ENCODE measurements at regions not wholly inside any gene's neighbourhood (a gene's known extent, or its start where the extent isn't known, plus 50 kb on each side); places are given as distances from the start of the nearest gene placed in this dataset.

GRCh38 chr10:133006806-133007205 is 64.4 kb upstream of the CFAP46 start:
- Histone ChIP-seq H3K27ac (no peak overlapping the region), H3K4me1 (peaks cover 14% of the 10 kb centered on the region), H3K4me3 (no peak overlapping the region), H3K9me3 (peaks cover 2% of the 10 kb centered on the region; the same call in 1 of the 3 replicates), H3K4me2 (no peak overlapping the region)
- FAIRE-seq (no peak), ATAC-seq (no peak), DNase-seq (ENCODE audit: low read depth in 1 of 2, low spot score in 1 of 2) (no peak)
- ChIA-PET POLR2A (no interaction called here), CTCF (interaction anchor here (1.3 to 1.4 kb wide), 2 partner anchors 9 to 351 kb away, joined by 3 to 4 read pairs; no protein-coding TSS in a partner anchor)
- no peak for TF ChIP-seq FOSB (CRISPR knock-in tag; IDR thresholded peaks at IDR 0.05)
- no peak for TF ChIP-seq CEBPB (IDR thresholded peaks at IDR 0.05)
- TF ChIP-seq MAZ (IDR thresholded peaks at IDR 0.05; ENCODE audit: borderline replicate concordance, low read depth, low read length) = no peak
- TF ChIP-seq EHF (CRISPR knock-in tag; IDR thresholded peaks at IDR 0.05) = no peak
- no peak for TF ChIP-seq MAX (IDR thresholded peaks at IDR 0.05)
- no peak for TF ChIP-seq KDM1A (IDR thresholded peaks at IDR 0.05; ENCODE audit: low read depth)
- no peak for TF ChIP-seq HES2 (IDR thresholded peaks at IDR 0.05)
- TF ChIP-seq HOXB5 (CRISPR knock-in tag; IDR thresholded peaks at IDR 0.05) = no peak
- no peak for TF ChIP-seq CBX2 (IDR thresholded peaks at IDR 0.05; ENCODE audit: borderline replicate concordance, low read depth)
- no peak for TF ChIP-seq TFCP2L1 (CRISPR knock-in tag; IDR thresholded peaks at IDR 0.05)
- no peak for TF ChIP-seq ZC3H11A (IDR thresholded peaks at IDR 0.05)
- TF ChIP-seq ATOH8 (CRISPR knock-in tag; IDR thresholded peaks at IDR 0.05; ENCODE audit: low read depth) = no peak
- TF ChIP-seq NR3C1 (IDR thresholded peaks at IDR 0.05) = no peak
- no peak for TF ChIP-seq CBX8 (IDR thresholded peaks at IDR 0.05)
- 86% methylated on average over 15 of the region's 18 CpGs for WGBS (ENCODE audit: missing lambda C conversion rate)

- WGBS (ENCODE audit: missing lambda C conversion rate) = 72% methylated on average over 8 of the region's 10 CpGs
- CTCF ChIA-PET = interaction anchor here (0.5 to 1.4 kb wide), 2 partner anchors 223 to 351 kb away, joined by 3 read pairs; no protein-coding TSS in a partner anchor
- Histone ChIP-seq H3K27ac (no peak overlapping the region), H3K4me2 (no peak overlapping the region), H3K4me3 (no peak overlapping the region), H3K4me1 (peaks cover 14% of the 10 kb centered on the region), H3K9me3 (no peaks in the 10 kb centered on the region)
- DNase-seq (ENCODE audit: low read depth in 1 of 2, low spot score in 1 of 2) (no peak), FAIRE-seq (no peak), ATAC-seq (no peak)
- TF ChIP-seq HOXB13 (CRISPR knock-in tag; IDR thresholded peaks at IDR 0.05; ENCODE audit: low read depth) = no peak
- TF ChIP-seq GATA3 (IDR thresholded peaks at IDR 0.05; ENCODE audit: borderline replicate concordance) = no peak
- TF ChIP-seq SREBF2 (IDR thresholded peaks at IDR 0.05) = no peak
- TF ChIP-seq HOXA7 (CRISPR knock-in tag; IDR thresholded peaks at IDR 0.05) = no peak
- no peak for TF ChIP-seq TFCP2L1 (CRISPR knock-in tag; IDR thresholded peaks at IDR 0.05)
- TF ChIP-seq MYC (IDR thresholded peaks at IDR 0.05; ENCODE audit: borderline replicate concordance, low read length) = no peak
- no peak for TF ChIP-seq KDM1A (IDR thresholded peaks at IDR 0.05; ENCODE audit: low read depth)
- TF ChIP-seq HEYL (CRISPR knock-in tag; IDR thresholded peaks at IDR 0.05) = no peak
- POLR2A ChIA-PET = no interaction called here
Measured at GRCh38 chr10:133006202-133006601, 63.8 kb upstream of the CFAP46 start.

- no peak overlapping the region for H3K4me2 ChIP-seq
- POLR2A ChIA-PET = no interaction called here
- H3K4me3 ChIP-seq = no peak overlapping the region
- ATAC-seq = no peak
- no peak overlapping the region for H3K27ac ChIP-seq
- FAIRE-seq = no peak
- TF ChIP-seq TP53 (CRISPR knock-in tag; IDR thresholded peaks at IDR 0.05) (no peak), MAX (IDR thresholded peaks at IDR 0.05) (no peak), RCOR1 (IDR thresholded peaks at IDR 0.05; ENCODE audit: low read depth, low read length) (no peak), JUN (IDR thresholded peaks at IDR 0.05) (no peak), FOXS1 (CRISPR knock-in tag; IDR thresholded peaks at IDR 0.05) (no peak), ATOH8 (CRISPR knock-in tag; IDR thresholded peaks at IDR 0.05; ENCODE audit: low read depth) (no peak), HOXB13 (CRISPR knock-in tag; IDR thresholded peaks at IDR 0.05; ENCODE audit: low read depth) (no peak), EHMT2 (IDR thresholded peaks at IDR 0.05; ENCODE audit: low read depth) (no peak), NFE2L2 (conservative IDR thresholded peaks at IDR 0.05; ENCODE audit: low read length) (no peak), HDAC2 (IDR thresholded peaks at IDR 0.05) (no peak), KDM1A (IDR thresholded peaks at IDR 0.05; ENCODE audit: low read depth) (no peak), CTCF (IDR thresholded peaks at IDR 0.05) (no peak), KDM5A (IDR thresholded peaks at IDR 0.05) (no peak), BCL3 (IDR thresholded peaks at IDR 0.05) (no peak), ESRRA (IDR thresholded peaks at IDR 0.05; ENCODE audit: borderline replicate concordance, low read length) (no peak), NR3C1 (IDR thresholded peaks at IDR 0.05) (no peak)
- no peak for DNase-seq (ENCODE audit: low read depth in 1 of 2, low spot score in 1 of 2)
- H3K4me1 ChIP-seq = peaks cover 9% of the 10 kb centered on the region
- CTCF ChIA-PET = no interaction called here
- H3K9me3 ChIP-seq = no peaks in the 10 kb centered on the region
- 72% methylated on average over 9 of the region's 10 CpGs for WGBS (ENCODE audit: missing lambda C conversion rate)
Measured at GRCh38 chr10:133004478-133004877, 62.1 kb upstream of the CFAP46 start.

Data from A549 (cell line).